Anterior cingulate cortex (tissue), 58 donors: ENCODE measurements at regions not wholly inside any gene's neighbourhood (a gene's known extent, or its start where the extent isn't known, plus 50 kb on each side); places are given as distances from the start of the nearest gene placed in this dataset.

Source experiments
- DNase-seq, 58 donors: peaks; one replicate each; lab custom pipeline; 2025; lab: John Stamatoyannopoulos, UW

- DNase-seq, result no peak
Observed at GRCh38 chr10:21184984-21185383, 287.9 kb upstream of the NEBL start.

GRCh38 chr10:21184216-21184615 lies 287.1 kb upstream of the NEBL start:
- DNase-seq, result no peak

GRCh38 chr10:21183025-21183424 lies 285.9 kb upstream of the NEBL start:
- DNase-seq, result no peak

- DNase-seq, result no peak
Observed at GRCh38 chr10:21181451-21181850, 284.3 kb upstream of the NEBL start.

- DNase-seq, result no peak
Observed at GRCh38 chr10:21180604-21181003, 283.5 kb upstream of the NEBL start.

- DNase-seq, result no peak
Observed at GRCh38 chr10:21176934-21177480, 279.9 kb upstream of the NEBL start.

GRCh38 chr10:21175797-21176196 lies 278.7 kb upstream of the NEBL start:
- no peak for DNase-seq

GRCh38 chr10:21174715-21175495 lies 277.8 kb upstream of the NEBL start:
- DNase-seq, result no peak

GRCh38 chr10:21173802-21174714 lies 276.9 kb upstream of the NEBL start:
- peak in 55 of 58 donors; percentile 25 to 88 (median 61) for DNase-seq

- DNase-seq, result peak in 38 of 58 donors; percentile 7 to 75 (median 44)
Observed at GRCh38 chr10:21172930-21173801, 276.1 kb upstream of the NEBL start.

GRCh38 chr10:21172542-21172929 lies 275.4 kb upstream of the NEBL start:
- peak in 4 of 58 donors; percentile 28 to 58 (median 34) for DNase-seq

- DNase-seq, result no peak
Observed at GRCh38 chr10:21171936-21172541, 274.9 kb upstream of the NEBL start.

GRCh38 chr10:21171197-21171935 lies 274.3 kb upstream of the NEBL start:
- DNase-seq, result no peak

- DNase-seq, result no peak
Observed at GRCh38 chr10:21170216-21170615, 273.1 kb upstream of the NEBL start.

GRCh38 chr10:21169271-21169670 lies 272.2 kb upstream of the NEBL start:
- DNase-seq, result no peak

- DNase-seq, result no peak
Observed at GRCh38 chr10:21167288-21168010, 270.3 kb upstream of the NEBL start.

- DNase-seq, result no peak
Observed at GRCh38 chr10:21166557-21167287, 269.6 kb upstream of the NEBL start.

- DNase-seq, result no peak
Observed at GRCh38 chr10:21165489-21165888, 268.4 kb upstream of the NEBL start.
